IMR-90 (cell line): ENCODE measurements at regions not wholly inside any gene's neighbourhood (a gene's known extent, or its start where the extent isn't known, plus 50 kb on each side); places are given as distances from the start of the nearest gene placed in this dataset.

ENCODE experiments used
- ATAC-seq: fragments of 200-7000 bp; cut with Tn5 transposase; 2 replicates; pipeline ENCODE4 v1.9.1; 2020; ENCODE audit warnings: low read depth, mild to moderate bottlenecking, moderate library complexity
- BruUV-seq: library from RNA; stranded (reverse); fragments of 400-500 nt; replicated peaks from 2 replicates; lab custom pipeline; 2021; lab: Mats Ljungman, UMichigan
- CTCF ChIA-PET: fragments of 300-600 bp; formaldehyde crosslinking; extraction: SDS; loops from one replicate; lab custom pipeline; 2021; ENCODE audit warnings: antibody characterized with exemption; lab: Yijun Ruan, JAX
- POLR2A ChIA-PET: fragments of 300-600 bp; sonication (Branson Sonifier 250); formaldehyde crosslinking; loops from one replicate; lab custom pipeline; 2022; ENCODE audit warnings: antibody characterized with exemption; ENCODE audit not compliant: unreplicated experiment; lab: Charles Lee
- DNase-seq: peaks from one replicate; pipeline ENCODE4 v3.0.0; 2013
- H2AFZ ChIP-seq: replicated peaks from 2 replicates; pipeline ENCODE3; 2013; ENCODE audit warnings: low read length, mild to moderate bottlenecking; ENCODE audit not compliant: poor library complexity
- H2AK5ac ChIP-seq: 2 replicates; pipeline ENCODE4 v1.6.1; 2013; ENCODE audit warnings: low read depth, low read length, inconsistent platforms
- H2AK9ac ChIP-seq: replicated peaks from 2 replicates; pipeline ENCODE3; 2013; ENCODE audit warnings: mild to moderate bottlenecking, low read depth, low read length, moderate library complexity; ENCODE audit not compliant: poor library complexity
- H2BK120ac ChIP-seq: 2 replicates; pipeline ENCODE4 v1.6.1; 2013; ENCODE audit warnings: low read depth, low read length, inconsistent platforms
- H2BK15ac ChIP-seq: 3 replicates; pipeline ENCODE4 v1.6.1; 2013; ENCODE audit warnings: low read depth, low read length, inconsistent platforms
- H2BK20ac ChIP-seq: 2 replicates; pipeline ENCODE4 v1.6.1; 2013; ENCODE audit warnings: low read depth, mild to moderate bottlenecking, inconsistent platforms, low read length, moderate library complexity
- H2BK5ac ChIP-seq: 2 replicates; pipeline ENCODE4 v1.6.1; 2013; ENCODE audit warnings: mild to moderate bottlenecking, low read depth, low read length, inconsistent platforms; ENCODE audit not compliant: poor library complexity, severe bottlenecking
- H3K14ac ChIP-seq: replicated peaks from 2 replicates; pipeline ENCODE4 v1.6.1; 2013; ENCODE audit warnings: low read depth, low read length, inconsistent platforms
- H3K18ac ChIP-seq: 2 replicates; pipeline ENCODE4 v1.6.1; 2013; ENCODE audit warnings: low read depth, low read length, control low read depth
- H3K23ac ChIP-seq: 2 replicates; pipeline ENCODE4 v1.6.1; 2013; ENCODE audit warnings: low read depth, low read length, inconsistent platforms
- H3K27ac ChIP-seq: 2 replicates; pipeline ENCODE4 v1.5.1; 2013; ENCODE audit warnings: mild to moderate bottlenecking, control low read depth, low read length; ENCODE audit not compliant: insufficient read depth
- H3K27me3 ChIP-seq: 2 replicates; pipeline ENCODE4 v1.6.1; 2013; ENCODE audit warnings: low read length; ENCODE audit not compliant: control insufficient read depth, insufficient read depth
- H3K36me3 ChIP-seq: 2 replicates; pipeline ENCODE4 v1.6.1; 2013; ENCODE audit warnings: low read length, mixed read lengths; ENCODE audit not compliant: control insufficient read depth, insufficient read depth
- H3K4ac ChIP-seq: 2 replicates; pipeline ENCODE4 v1.6.1; 2013; ENCODE audit warnings: low read depth, low read length, inconsistent platforms
- H3K4me1 ChIP-seq: 2 replicates; pipeline ENCODE4 v1.6.1; 2013; ENCODE audit warnings: low read length, mixed read lengths; ENCODE audit not compliant: control insufficient read depth, insufficient read depth
- H3K4me2 ChIP-seq: 2 replicates; pipeline ENCODE4 v1.6.1; 2013; ENCODE audit warnings: low read depth, mild to moderate bottlenecking, control low read depth, low read length, moderate library complexity
- H3K4me3 ChIP-seq: 2 replicates; pipeline ENCODE4 v1.5.1; 2013; ENCODE audit warnings: low read depth, mild to moderate bottlenecking, control low read depth, low read length, moderate library complexity; ENCODE audit not compliant: insufficient read depth
- H3K56ac ChIP-seq: 2 replicates; pipeline ENCODE4 v1.6.1; 2013; ENCODE audit warnings: low read length, inconsistent platforms; ENCODE audit not compliant: insufficient read depth; ENCODE audit errors: extremely low read depth
- H3K79me1 ChIP-seq, 2 experiments: 2 replicates each; pipeline ENCODE4 v1.6.1; 2013; ENCODE audit warnings: low read length in 2 of 2, inconsistent platforms in 1 of 2, low read depth in 1 of 2
- H3K9ac ChIP-seq: 2 replicates; pipeline ENCODE4 v1.6.1; 2013; ENCODE audit warnings: low read depth, low read length, control low read depth
- H3K9me1 ChIP-seq: 2 replicates; pipeline ENCODE4 v1.6.1; 2013; ENCODE audit warnings: low read length, inconsistent platforms; ENCODE audit not compliant: insufficient read depth
- H3K9me3 ChIP-seq: 2 replicates; pipeline ENCODE4 v1.6.1; 2013; ENCODE audit warnings: low read length; ENCODE audit not compliant: control insufficient read depth, insufficient read depth
- H4K20me1 ChIP-seq: 2 replicates; pipeline ENCODE4 v1.6.1; 2013; ENCODE audit warnings: low read length, inconsistent platforms; ENCODE audit not compliant: insufficient read depth
- H4K5ac ChIP-seq: 2 replicates; pipeline ENCODE4 v1.6.1; 2013; ENCODE audit warnings: mild to moderate bottlenecking, low read depth, low read length, control low read depth
- H4K8ac ChIP-seq, 2 experiments: 2 replicates each; pipeline ENCODE4 v1.6.1; 2013; ENCODE audit warnings: low read depth in 2 of 2, low read length in 2 of 2, control low read depth in 1 of 2, inconsistent platforms in 1 of 2
- H4K91ac ChIP-seq: 2 replicates; pipeline ENCODE4 v1.6.1; 2013; ENCODE audit warnings: low read depth, low read length, inconsistent platforms; ENCODE audit not compliant: insufficient read depth
- BHLHE40 ChIP-seq: fragments of 150-350 bp; IDR thresholded peaks from 2 replicates; pipeline ENCODE4 v1.6.1; 2016; ENCODE audit warnings: mild to moderate bottlenecking, low read depth, low read length
- CEBPB ChIP-seq: IDR thresholded peaks from 2 replicates; pipeline ENCODE4 v1.6.1; 2012; ENCODE audit warnings: low read depth, low read length, improper control_type of control experiment
- CHD1 ChIP-seq: IDR thresholded peaks from 2 replicates; pipeline ENCODE4 v1.6.1; 2012; ENCODE audit warnings: low read depth, low read length, improper control_type of control experiment
- FOS ChIP-seq: fragments of 150-350 bp; IDR thresholded peaks from 2 replicates; pipeline ENCODE4 v1.6.1; 2016; ENCODE audit warnings: low read depth, low read length
- MAFK ChIP-seq: IDR thresholded peaks from 2 replicates; pipeline ENCODE4 v1.6.1; 2012; ENCODE audit warnings: low read depth, low read length, improper control_type of control experiment
- MXI1 ChIP-seq: IDR thresholded peaks from 2 replicates; pipeline ENCODE4 v1.6.1; 2012; ENCODE audit warnings: low read depth, mild to moderate bottlenecking, low read length, moderate library complexity, borderline replicate concordance
- NFE2L2 ChIP-seq: fragments of 150-350 bp; IDR thresholded peaks from 2 replicates; pipeline ENCODE4 v1.6.1; 2016; ENCODE audit warnings: low read depth, mild to moderate bottlenecking, low read length
- POLR2A ChIP-seq: IDR thresholded peaks from 2 replicates; pipeline ENCODE4 v1.6.1; 2012; ENCODE audit warnings: mild to moderate bottlenecking, low read depth, low read length
- RAD21 ChIP-seq: IDR thresholded peaks from 2 replicates; pipeline ENCODE4 v1.6.1; 2012; ENCODE audit warnings: low read length, improper control_type of control experiment
- RCOR1 ChIP-seq: IDR thresholded peaks from 2 replicates; pipeline ENCODE4 v1.6.1; 2012; ENCODE audit warnings: mild to moderate bottlenecking, low read length, improper control_type of control experiment; ENCODE audit not compliant: insufficient replicate concordance
- SMC3 ChIP-seq: fragments of 150-350 bp; IDR thresholded peaks from 2 replicates; pipeline ENCODE4 v1.6.1; 2016; ENCODE audit warnings: low read depth, mild to moderate bottlenecking, antibody characterized with exemption, low read length, moderate library complexity
- WGBS, 2 experiments: methylation state at CpG; one replicate each; pipeline versions ENCODE4 v1.1.5 to v1.1.7; 2013; ENCODE audit warnings: missing lambda C conversion rate in 2 of 2; ENCODE audit not compliant: insufficient read length in 1 of 2; ENCODE audit errors: extremely low coverage in 2 of 2; 5-methylcytosine and 5-hydroxymethylcytosine counted together
- dilution Hi-C: fragments of 300-500 bp; cut with HindIII; formaldehyde crosslinking; loops from one replicate; pipeline ENCODE4 v1.14.3; 2018; ENCODE audit warnings: low sequenced_read_pairs; ENCODE audit not compliant: unreplicated experiment
- in situ Hi-C: fragments of 300-500 bp; cut with MboI; formaldehyde crosslinking; loops from 3 replicates; pipeline ENCODE4 v1.14.3; 2019; ENCODE audit warnings: low sequenced_read_pairs, inconsistent platforms, mixed read lengths
- intact Hi-C: fragments of 100-400 bp; cut with micrococcal nuclease; formaldehyde crosslinking; loops from 2 replicates; pipeline ENCODE4 v1.10.0; 2022
- TF ChIP-seq, protein P1 (sequence below): conservative IDR thresholded peaks from 2 replicates; pipeline ENCODE4 v1.5.1; 2012; ENCODE audit warnings: mild to moderate bottlenecking, low read depth, low read length, improper control_type of control experiment
- TF ChIP-seq, protein P2 (sequence below): fragments of 150-350 bp; IDR thresholded peaks from 2 replicates; pipeline ENCODE4 v1.6.1; 2016; ENCODE audit warnings: low read depth, mild to moderate bottlenecking, low read length, moderate library complexity, borderline replicate concordance

GRCh38 chr2:234716271-234716670, 219.4 kb upstream of the ARL4C start:
- ATAC-seq (no peak), DNase-seq (no peak)
- Histone ChIP-seq H2AK9ac (no peak overlapping the region), H3K4ac (no peak overlapping the region; the same call in 1 of the 2 replicates), H3K4me3 (no peak overlapping the region), H2BK5ac (no peak overlapping the region), H3K4me2 (no peak overlapping the region), H2BK20ac (no peak overlapping the region), H4K91ac (no peak overlapping the region), H3K9ac (no peak overlapping the region), H2AFZ (no peak overlapping the region), H3K4me1 (peaks cover 6% of the 10 kb centered on the region), H3K56ac (no peak overlapping the region), H4K5ac (no peak overlapping the region), H3K36me3 (no peaks in the 10 kb centered on the region), H4K20me1 (no peaks in the 10 kb centered on the region), H3K9me3 (no peaks in the 10 kb centered on the region), H3K14ac (no peak overlapping the region), H3K23ac (no peak overlapping the region), H2BK15ac (no peak overlapping the region), H3K79me1 (no peaks in the 10 kb centered on the region), H4K8ac (no peak overlapping the region), H2BK120ac (no peak overlapping the region), H3K27me3 (no peaks in the 10 kb centered on the region), H3K18ac (no peak overlapping the region), H2AK5ac (no peak overlapping the region), H3K27ac (no peak overlapping the region), H3K9me1 (peaks cover 6% of the 10 kb centered on the region; the same call in 1 of the 2 replicates)
- POLR2A ChIA-PET: no interaction called here
- dilution Hi-C loops (no loop called here), intact Hi-C loops (no loop called here), in situ Hi-C loops (no loop called here)
- WGBS, 2 experiments: 71% methylated on average over 4 of the region's 9 CpGs; no CpG with 5 or more reads in 1 of the 2 experiments
- CTCF ChIA-PET: no interaction called here
- TF ChIP-seq MXI1: no peak
- TF ChIP-seq, protein P1, sequence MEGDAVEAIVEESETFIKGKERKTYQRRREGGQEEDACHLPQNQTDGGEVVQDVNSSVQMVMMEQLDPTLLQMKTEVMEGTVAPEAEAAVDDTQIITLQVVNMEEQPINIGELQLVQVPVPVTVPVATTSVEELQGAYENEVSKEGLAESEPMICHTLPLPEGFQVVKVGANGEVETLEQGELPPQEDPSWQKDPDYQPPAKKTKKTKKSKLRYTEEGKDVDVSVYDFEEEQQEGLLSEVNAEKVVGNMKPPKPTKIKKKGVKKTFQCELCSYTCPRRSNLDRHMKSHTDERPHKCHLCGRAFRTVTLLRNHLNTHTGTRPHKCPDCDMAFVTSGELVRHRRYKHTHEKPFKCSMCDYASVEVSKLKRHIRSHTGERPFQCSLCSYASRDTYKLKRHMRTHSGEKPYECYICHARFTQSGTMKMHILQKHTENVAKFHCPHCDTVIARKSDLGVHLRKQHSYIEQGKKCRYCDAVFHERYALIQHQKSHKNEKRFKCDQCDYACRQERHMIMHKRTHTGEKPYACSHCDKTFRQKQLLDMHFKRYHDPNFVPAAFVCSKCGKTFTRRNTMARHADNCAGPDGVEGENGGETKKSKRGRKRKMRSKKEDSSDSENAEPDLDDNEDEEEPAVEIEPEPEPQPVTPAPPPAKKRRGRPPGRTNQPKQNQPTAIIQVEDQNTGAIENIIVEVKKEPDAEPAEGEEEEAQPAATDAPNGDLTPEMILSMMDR: no peak
- no peak for TF ChIP-seq RCOR1
- no peak for TF ChIP-seq NFE2L2
- TF ChIP-seq MAFK: no peak
- no peak for TF ChIP-seq BHLHE40
- no peak for TF ChIP-seq RAD21
- no peak for TF ChIP-seq SMC3
- TF ChIP-seq CHD1: no peak
- no peak for TF ChIP-seq POLR2A
- TF ChIP-seq, protein P2, sequence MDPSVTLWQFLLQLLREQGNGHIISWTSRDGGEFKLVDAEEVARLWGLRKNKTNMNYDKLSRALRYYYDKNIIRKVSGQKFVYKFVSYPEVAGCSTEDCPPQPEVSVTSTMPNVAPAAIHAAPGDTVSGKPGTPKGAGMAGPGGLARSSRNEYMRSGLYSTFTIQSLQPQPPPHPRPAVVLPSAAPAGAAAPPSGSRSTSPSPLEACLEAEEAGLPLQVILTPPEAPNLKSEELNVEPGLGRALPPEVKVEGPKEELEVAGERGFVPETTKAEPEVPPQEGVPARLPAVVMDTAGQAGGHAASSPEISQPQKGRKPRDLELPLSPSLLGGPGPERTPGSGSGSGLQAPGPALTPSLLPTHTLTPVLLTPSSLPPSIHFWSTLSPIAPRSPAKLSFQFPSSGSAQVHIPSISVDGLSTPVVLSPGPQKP: no peak
- TF ChIP-seq FOS: no peak
- no peak for TF ChIP-seq CEBPB
- BruUV-seq: no TSS peak
